Activated T-helper 2 cell treated with anti-CD3 and anti-CD28 coated beads, Interferon-gamma antibody, Interleukin-2, Interleukin-4, amounts not matched to agents 10 μg/mL and 5 μg/mL and 100 μg/mL, durations not matched to agents 14 hours and 24 hours and 36 hours (primary cell): ENCODE measurements at regions not wholly inside any gene's neighbourhood (a gene's known extent, or its start where the extent isn't known, plus 50 kb on each side); places are given as distances from the start of the nearest gene placed in this dataset.
"Not testable (repeated sequence)": the region's sequence is repeated elsewhere in the genome, so short reads cannot be mapped to it uniquely, and the experiment has no call there.

ENCODE experiments used
- DNase-seq: peaks from one replicate; pipeline ENCODE4 v3.0.0; 2021; ENCODE audit warnings: low spot score
- H3K27ac Mint-ChIP-seq: one replicate; pipeline ENCODE4 v1.8.0; 2021; ENCODE audit warnings: mixed read lengths
- H3K27me3 Mint-ChIP-seq: one replicate; pipeline ENCODE4 v1.8.0; 2021; ENCODE audit warnings: low read depth, mixed read lengths
- H3K36me3 Mint-ChIP-seq: one replicate; pipeline ENCODE4 v1.8.0; 2021; ENCODE audit warnings: low read depth, mixed read lengths
- H3K4me1 Mint-ChIP-seq: one replicate; pipeline ENCODE4 v1.8.0; 2021; ENCODE audit warnings: low read depth, mixed read lengths
- H3K4me3 Mint-ChIP-seq: one replicate; pipeline ENCODE4 v1.8.0; 2021; ENCODE audit warnings: low read depth, mild to moderate bottlenecking, moderate library complexity, mixed read lengths
- H3K9me3 Mint-ChIP-seq: one replicate; pipeline ENCODE4 v1.8.0; 2021; ENCODE audit warnings: mixed read lengths
- intact Hi-C: fragments of 100-400 bp; cut with micrococcal nuclease; formaldehyde crosslinking; loops from one replicate; pipeline ENCODE4 v1.15.1; 2023

- H3K9me3 Mint-ChIP-seq = no peaks in the 10 kb centered on the region
- no peak overlapping the region for H3K27ac Mint-ChIP-seq
- H3K4me3 Mint-ChIP-seq = no peak overlapping the region
- no peaks in the 10 kb centered on the region for H3K4me1 Mint-ChIP-seq
- no peak for DNase-seq
- no peaks in the 10 kb centered on the region for H3K27me3 Mint-ChIP-seq
- no peaks in the 10 kb centered on the region for H3K36me3 Mint-ChIP-seq
- intact Hi-C loops = loop anchor here (5.0 kb wide), 1 partner anchor 181 kb away; no protein-coding TSS in a partner anchor
Measured at GRCh38 chr15:62253294-62253693, 88.2 kb upstream of the C2CD4B start.

- intact Hi-C loops = loop anchor here (5.0 kb wide), 1 partner anchor 182 kb away; no protein-coding TSS in a partner anchor
- H3K4me3 Mint-ChIP-seq = no peak overlapping the region
- no peak overlapping the region for H3K27ac Mint-ChIP-seq
- peak; percentile 43 for DNase-seq
- H3K36me3 Mint-ChIP-seq = no peaks in the 10 kb centered on the region
- no peaks in the 10 kb centered on the region for H3K4me1 Mint-ChIP-seq
- peaks cover under 1% of the 10 kb centered on the region for H3K9me3 Mint-ChIP-seq
- no peaks in the 10 kb centered on the region for H3K27me3 Mint-ChIP-seq
Measured at GRCh38 chr15:62254137-62254934, 89.3 kb upstream of the C2CD4B start.

DNA sequence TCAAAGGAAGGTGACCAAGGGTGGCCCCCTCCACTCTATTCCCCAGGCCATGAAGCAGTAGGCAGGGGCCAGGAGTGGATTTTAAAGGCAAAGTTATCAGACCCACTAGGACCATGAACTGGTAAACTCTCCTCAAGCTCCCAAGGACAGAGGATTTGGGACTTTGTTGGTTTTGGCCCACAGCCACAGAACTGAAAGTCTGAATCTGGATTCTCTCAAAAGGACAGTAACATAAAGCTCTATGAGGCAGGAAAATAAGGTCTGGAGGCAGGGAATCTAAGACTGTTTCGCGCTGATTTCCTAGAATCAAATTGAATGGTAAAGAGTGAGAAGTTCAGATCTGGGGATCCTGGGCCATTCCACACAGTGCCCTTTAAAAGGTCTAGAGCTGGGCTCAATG lies 91.3 kb upstream of the C2CD4B start:
- H3K9me3 Mint-ChIP-seq, intact Hi-C loops, H3K27me3 Mint-ChIP-seq, DNase-seq, H3K27ac Mint-ChIP-seq, H3K4me1 Mint-ChIP-seq, H3K4me3 Mint-ChIP-seq, H3K36me3 Mint-ChIP-seq: not testable (repeated sequence)

GRCh38 chr15:62257996-62258521 lies 93.0 kb upstream of the C2CD4B start:
- Mint-ChIP-seq H3K27ac (no peak overlapping the region), H3K4me1 (no peaks in the 10 kb centered on the region), H3K36me3 (no peaks in the 10 kb centered on the region), H3K9me3 (peaks cover 24% of the 10 kb centered on the region), H3K27me3 (no peaks in the 10 kb centered on the region), H3K4me3 (no peak overlapping the region)
- intact Hi-C loops = no loop called here
- no peak for DNase-seq

DNA sequence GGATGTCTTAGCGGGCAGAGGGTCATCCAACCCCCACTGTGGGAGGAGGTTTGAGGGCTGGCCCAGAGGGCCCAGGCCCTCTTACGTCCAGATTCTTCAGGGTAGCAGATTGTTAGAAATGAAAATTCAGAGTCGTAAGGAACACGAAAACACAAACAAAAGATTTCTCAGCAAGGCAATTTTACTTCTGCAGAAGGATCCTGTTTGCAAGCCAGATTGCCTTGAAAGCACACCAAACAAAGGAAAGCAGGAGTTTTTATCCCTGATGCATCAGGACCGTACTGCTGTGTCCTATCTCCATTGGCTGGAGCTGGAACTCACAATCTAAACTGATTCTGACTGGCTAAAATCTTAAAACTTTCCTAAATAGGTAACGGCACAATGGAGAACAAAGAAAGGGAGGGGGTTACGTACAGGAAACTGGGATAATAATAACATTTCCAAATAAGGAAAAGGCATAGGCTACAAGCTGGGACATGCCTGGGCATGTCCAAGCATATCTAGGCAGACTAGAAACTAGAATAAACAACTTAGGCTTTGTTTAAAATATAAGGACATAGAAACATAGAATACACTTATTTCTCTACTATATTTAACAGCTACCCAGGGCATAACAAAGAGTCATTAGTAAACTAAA lies 97.3 kb upstream of the C2CD4B start:
- DNase-seq = no peak
- no peaks in the 10 kb centered on the region for H3K4me1 Mint-ChIP-seq
- intact Hi-C loops = no loop called here
- H3K27me3 Mint-ChIP-seq = no peaks in the 10 kb centered on the region
- no peaks in the 10 kb centered on the region for H3K36me3 Mint-ChIP-seq
- H3K27ac Mint-ChIP-seq = no peak overlapping the region
- no peak overlapping the region for H3K4me3 Mint-ChIP-seq
- H3K9me3 Mint-ChIP-seq = peaks cover 40% of the 10 kb centered on the region

GRCh38 chr15:62264196-62264595 lies 99.1 kb upstream of the C2CD4B start:
- Mint-ChIP-seq H3K9me3 (peaks cover 54% of the 10 kb centered on the region), H3K4me1 (no peaks in the 10 kb centered on the region), H3K36me3 (no peaks in the 10 kb centered on the region), H3K27me3 (no peaks in the 10 kb centered on the region), H3K27ac (no peak overlapping the region), H3K4me3 (no peak overlapping the region)
- no peak for DNase-seq
- intact Hi-C loops = no loop called here

GRCh38 chr15:62269504-62269903 lies 104.4 kb upstream of the C2CD4B start:
- no peak overlapping the region for H3K27ac Mint-ChIP-seq
- no peak for DNase-seq
- intact Hi-C loops = no loop called here

DNA sequence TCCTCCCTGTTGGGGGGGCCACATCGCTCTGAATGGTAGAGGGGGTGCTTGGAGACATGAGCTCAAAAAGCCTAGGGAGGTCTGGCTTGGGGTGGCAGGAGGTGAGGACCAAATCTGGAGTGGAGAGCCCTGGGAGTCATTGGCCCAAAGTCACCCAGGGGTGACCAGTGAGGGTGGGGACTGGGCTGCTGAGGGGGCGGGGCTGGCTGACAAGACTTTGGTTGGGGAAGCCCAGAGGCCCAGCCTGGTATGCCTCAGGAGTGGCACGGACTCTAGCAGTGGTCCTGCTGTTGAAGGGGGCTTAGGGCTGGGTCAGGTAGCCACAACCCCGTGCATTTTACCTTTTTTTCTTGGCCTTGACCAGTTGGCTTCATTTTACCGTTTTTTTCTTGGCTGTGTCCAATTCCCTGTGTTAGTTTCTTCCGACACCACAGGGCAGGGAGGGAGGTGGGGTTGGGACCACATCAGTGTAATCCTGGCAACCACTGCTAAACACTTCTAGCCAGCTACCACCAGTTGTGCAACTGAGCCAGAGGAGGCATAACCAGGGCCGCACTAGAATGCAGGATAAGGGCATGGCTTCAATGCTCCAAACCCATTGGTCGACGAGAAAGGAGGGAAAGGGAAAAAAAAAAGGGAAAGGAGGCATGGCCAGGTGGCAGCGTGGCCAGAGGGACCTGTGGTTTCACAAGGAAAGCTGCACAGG lies 105.3 kb upstream of the C2CD4B start:
- Mint-ChIP-seq H3K4me3 (no peak overlapping the region), H3K27ac (no peak overlapping the region), H3K27me3 (peaks cover 3% of the 10 kb centered on the region), H3K9me3 (peaks cover 29% of the 10 kb centered on the region), H3K36me3 (no peaks in the 10 kb centered on the region), H3K4me1 (no peaks in the 10 kb centered on the region)
- no peak for DNase-seq
- intact Hi-C loops = no loop called here

More at GRCh38 chr15:62269504-62269903, 104.4 kb upstream of the C2CD4B start:
- Mint-ChIP-seq H3K4me1 (no peaks in the 10 kb centered on the region), H3K9me3 (peaks cover 29% of the 10 kb centered on the region), H3K27me3 (no peaks in the 10 kb centered on the region), H3K36me3 (no peaks in the 10 kb centered on the region), H3K4me3 (no peak overlapping the region)

GRCh38 chr15:62272290-62272689 lies 107.2 kb upstream of the C2CD4B start:
- DNase-seq = no peak
- H3K4me1 Mint-ChIP-seq = no peaks in the 10 kb centered on the region
- H3K36me3 Mint-ChIP-seq = no peaks in the 10 kb centered on the region
- intact Hi-C loops = no loop called here
- peaks cover 3% of the 10 kb centered on the region for H3K27me3 Mint-ChIP-seq
- H3K9me3 Mint-ChIP-seq = peaks cover 24% of the 10 kb centered on the region
- no peak overlapping the region for H3K27ac Mint-ChIP-seq
- no peak overlapping the region for H3K4me3 Mint-ChIP-seq

DNA sequence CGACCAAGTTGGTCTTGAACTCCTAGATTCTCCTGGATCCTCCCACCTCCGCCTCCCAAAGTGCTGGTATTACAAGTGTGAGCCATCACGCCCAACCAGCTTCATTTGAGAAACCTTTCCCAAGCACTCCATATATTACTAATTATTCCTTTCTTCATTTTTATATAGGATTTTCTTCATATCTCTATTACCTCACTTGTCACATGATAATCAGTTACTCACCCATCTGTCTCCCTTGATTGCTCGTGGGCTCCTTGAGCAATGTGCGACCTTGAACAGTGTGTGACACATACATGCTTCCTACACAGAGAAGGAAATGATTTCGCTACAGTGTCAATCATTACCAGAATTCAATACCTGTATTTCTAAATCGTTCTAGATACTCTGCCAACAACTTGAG lies 110.7 kb upstream of the C2CD4B start:
- no peaks in the 10 kb centered on the region for H3K4me1 Mint-ChIP-seq
- H3K36me3 Mint-ChIP-seq = no peaks in the 10 kb centered on the region
- peaks cover 5% of the 10 kb centered on the region for H3K9me3 Mint-ChIP-seq
- no peak for DNase-seq
- no peak overlapping the region for H3K4me3 Mint-ChIP-seq
- peaks cover 8% of the 10 kb centered on the region for H3K27me3 Mint-ChIP-seq
- H3K27ac Mint-ChIP-seq = no peak overlapping the region
- intact Hi-C loops = no loop called here

- no peaks in the 10 kb centered on the region for H3K9me3 Mint-ChIP-seq
- peaks cover 8% of the 10 kb centered on the region for H3K27me3 Mint-ChIP-seq
- H3K4me3 Mint-ChIP-seq = no peak overlapping the region
- no peak for DNase-seq
- no peaks in the 10 kb centered on the region for H3K36me3 Mint-ChIP-seq
- intact Hi-C loops = no loop called here
- H3K4me1 Mint-ChIP-seq = no peaks in the 10 kb centered on the region
- no peak overlapping the region for H3K27ac Mint-ChIP-seq
Measured at GRCh38 chr15:62277816-62278394, 112.8 kb upstream of the C2CD4B start.

DNA sequence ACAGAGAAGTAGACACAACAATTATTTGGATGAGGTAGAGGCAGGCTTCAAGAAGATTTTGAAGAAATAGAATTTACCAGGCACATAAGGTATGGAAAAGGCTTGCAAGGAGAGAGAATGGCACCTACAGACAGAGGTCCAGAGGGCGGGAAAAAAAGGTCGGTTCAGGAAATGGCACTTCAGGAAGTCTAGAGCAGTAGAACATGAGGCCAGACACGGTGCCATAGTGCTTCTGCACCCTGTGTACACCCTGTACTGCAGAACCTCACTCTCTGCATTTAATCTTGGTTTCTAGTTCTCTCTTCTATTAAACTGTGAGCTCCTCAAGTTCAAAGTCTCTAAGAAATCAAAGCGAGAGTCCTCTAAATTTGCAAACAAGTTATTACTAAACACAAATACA lies 113.4 kb upstream of the C2CD4B start:
- no peak for DNase-seq
- H3K9me3 Mint-ChIP-seq = no peaks in the 10 kb centered on the region
- H3K4me3 Mint-ChIP-seq = no peak overlapping the region
- no peaks in the 10 kb centered on the region for H3K4me1 Mint-ChIP-seq
- H3K27me3 Mint-ChIP-seq = peaks cover 8% of the 10 kb centered on the region
- no peaks in the 10 kb centered on the region for H3K36me3 Mint-ChIP-seq
- no peak overlapping the region for H3K27ac Mint-ChIP-seq
- intact Hi-C loops = no loop called here
